ENCODE measurements at regions not wholly inside any gene's neighbourhood (a gene's known extent, or its start where the extent isn't known, plus 50 kb on each side); places are given as distances from the start of the nearest gene placed in this dataset.
"Not testable (repeated sequence)": the region's sequence is repeated elsewhere in the genome, so short reads cannot be mapped to it uniquely, and the experiment has no call there.

GRCh38 chr4:173990126-173990868, 293.2 kb downstream of the FBXO8 start:
- peak; percentile 35 for DNase-seq (ENCODE audit: low read depth, low spot score)
- WGBS (ENCODE audit: insufficient coverage, insufficient read length): no CpG with 5 or more reads among the region's 6 CpGs
- Histone ChIP-seq H3K9me3 (ENCODE audit: control insufficient read depth, insufficient read depth, low read length) (no peaks in the 10 kb centered on the region), H3K4me1 (ENCODE audit: control insufficient read depth, insufficient read depth, low read length) (no peaks in the 10 kb centered on the region), H3K4me3 (ENCODE audit: low read length) (no peak overlapping the region), H3K27me3 (ENCODE audit: control insufficient read depth, insufficient read depth, low read length) (no peaks in the 10 kb centered on the region), H3K27ac (ENCODE audit: low read length) (no peak overlapping the region), H3K36me3 (ENCODE audit: control insufficient read depth, insufficient read depth, low read length) (no peaks in the 10 kb centered on the region)

DNA sequence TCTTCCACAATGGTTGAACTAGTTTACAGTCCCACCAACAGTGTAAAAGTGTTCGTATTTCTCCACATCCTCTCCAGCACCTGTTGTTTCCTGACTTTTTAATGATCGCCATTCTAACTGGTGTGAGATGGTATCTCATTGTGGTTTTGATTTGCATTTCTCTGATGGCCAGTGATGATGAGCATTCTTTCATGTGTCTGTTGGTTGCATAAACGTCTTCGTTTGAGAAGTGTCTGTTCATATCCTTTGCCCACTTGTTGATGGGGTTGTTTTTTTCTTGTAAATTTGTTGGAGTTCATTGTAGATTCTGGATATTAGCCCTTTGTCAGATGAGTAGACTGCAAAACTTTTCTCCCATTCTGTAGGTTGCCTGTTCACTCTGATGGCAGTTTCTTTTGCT, 319.9 kb downstream of the FBXO8 start:
- not testable (repeated sequence) for H3K9me3 ChIP-seq (ENCODE audit: control insufficient read depth, insufficient read depth, low read length); H3K4me3 ChIP-seq (ENCODE audit: low read length); DNase-seq (ENCODE audit: low read depth, low spot score); H3K27ac ChIP-seq (ENCODE audit: low read length); H3K27me3 ChIP-seq (ENCODE audit: control insufficient read depth, insufficient read depth, low read length); H3K4me1 ChIP-seq (ENCODE audit: control insufficient read depth, insufficient read depth, low read length); H3K36me3 ChIP-seq (ENCODE audit: control insufficient read depth, insufficient read depth, low read length)
- WGBS (ENCODE audit: insufficient coverage, insufficient read length): no CpG with 5 or more reads among the region's 4 CpGs

DNA sequence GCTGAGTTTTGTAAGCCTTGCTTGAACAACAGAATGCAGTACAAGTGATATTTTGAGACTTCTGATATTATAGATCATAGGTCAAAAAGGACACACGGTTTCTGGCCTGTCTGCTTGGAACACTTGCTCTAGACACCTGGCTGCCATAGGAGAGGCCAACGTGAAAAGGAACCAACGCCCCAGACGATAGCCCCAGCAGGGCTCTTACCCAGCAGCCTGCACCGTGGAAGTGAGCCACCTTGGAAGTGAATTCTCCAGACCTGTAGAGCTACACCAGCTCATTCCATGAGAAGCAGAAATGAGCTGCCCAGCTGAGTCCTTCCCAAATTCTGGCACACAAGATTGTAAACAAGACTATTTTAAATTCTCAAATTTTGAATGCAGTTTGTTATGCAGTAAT, 323.1 kb downstream of the FBXO8 start:
- Histone ChIP-seq H3K36me3 (ENCODE audit: control insufficient read depth, insufficient read depth, low read length) (no peaks in the 10 kb centered on the region), H3K4me3 (ENCODE audit: low read length) (no peak overlapping the region), H3K27ac (ENCODE audit: low read length) (no peak overlapping the region), H3K27me3 (ENCODE audit: control insufficient read depth, insufficient read depth, low read length) (no peaks in the 10 kb centered on the region), H3K9me3 (ENCODE audit: control insufficient read depth, insufficient read depth, low read length) (no peaks in the 10 kb centered on the region), H3K4me1 (ENCODE audit: control insufficient read depth, insufficient read depth, low read length) (no peaks in the 10 kb centered on the region)
- no peak for DNase-seq (ENCODE audit: low read depth, low spot score)
- no CpG with 5 or more reads among the region's 5 CpGs for WGBS (ENCODE audit: insufficient coverage, insufficient read length)

- no peak for DNase-seq (ENCODE audit: low read depth, low spot score)
- no CpG with 5 or more reads among the region's 1 CpG for WGBS (ENCODE audit: insufficient coverage, insufficient read length)
- no peak overlapping the region for H3K4me3 ChIP-seq (ENCODE audit: low read length)
- no peaks in the 10 kb centered on the region for H3K4me1 ChIP-seq (ENCODE audit: control insufficient read depth, insufficient read depth, low read length)
- no peak overlapping the region for H3K27ac ChIP-seq (ENCODE audit: low read length)
- H3K36me3 ChIP-seq (ENCODE audit: control insufficient read depth, insufficient read depth, low read length): no peaks in the 10 kb centered on the region
- no peaks in the 10 kb centered on the region for H3K9me3 ChIP-seq (ENCODE audit: control insufficient read depth, insufficient read depth, low read length)
- no peaks in the 10 kb centered on the region for H3K27me3 ChIP-seq (ENCODE audit: control insufficient read depth, insufficient read depth, low read length)
Observed at GRCh38 chr4:173958445-173958844, 325.0 kb downstream of the FBXO8 start.

- no peak overlapping the region for H3K4me3 ChIP-seq (ENCODE audit: low read length)
- H3K4me1 ChIP-seq (ENCODE audit: control insufficient read depth, insufficient read depth, low read length): no peaks in the 10 kb centered on the region
- H3K27ac ChIP-seq (ENCODE audit: low read length): no peak overlapping the region
- DNase-seq (ENCODE audit: low read depth, low spot score): no peak
- H3K9me3 ChIP-seq (ENCODE audit: control insufficient read depth, insufficient read depth, low read length): no peaks in the 10 kb centered on the region
- no peaks in the 10 kb centered on the region for H3K27me3 ChIP-seq (ENCODE audit: control insufficient read depth, insufficient read depth, low read length)
- H3K36me3 ChIP-seq (ENCODE audit: control insufficient read depth, insufficient read depth, low read length): no peaks in the 10 kb centered on the region
- no CpG with 5 or more reads among the region's 1 CpG for WGBS (ENCODE audit: insufficient coverage, insufficient read length)
Observed at GRCh38 chr4:173943547-173943946, 339.9 kb downstream of the FBXO8 start.

DNA sequence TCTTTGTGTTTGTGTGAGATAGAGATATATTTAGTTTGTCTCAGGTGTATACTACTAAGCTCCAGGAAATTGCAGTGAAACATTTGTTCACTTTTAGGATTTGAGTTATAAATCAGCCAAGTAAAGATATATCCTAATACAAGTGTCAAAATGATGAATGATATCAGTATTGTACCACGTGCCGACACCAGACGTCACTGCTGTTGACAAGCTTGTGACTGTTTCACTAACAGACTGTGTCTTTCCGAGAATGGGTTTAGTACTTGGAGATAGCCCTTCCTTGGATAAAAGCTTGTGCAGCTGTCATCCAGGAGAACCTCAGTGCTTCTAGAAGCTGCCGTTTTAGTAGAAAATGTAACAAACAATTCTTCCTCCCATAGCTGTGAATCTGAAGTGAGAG, 343.3 kb downstream of the FBXO8 start:
- Histone ChIP-seq H3K36me3 (ENCODE audit: control insufficient read depth, insufficient read depth, low read length) (no peaks in the 10 kb centered on the region), H3K4me1 (ENCODE audit: control insufficient read depth, insufficient read depth, low read length) (peaks cover 4% of the 10 kb centered on the region), H3K27ac (ENCODE audit: low read length) (no peak overlapping the region), H3K4me3 (ENCODE audit: low read length) (no peak overlapping the region), H3K27me3 (ENCODE audit: control insufficient read depth, insufficient read depth, low read length) (no peaks in the 10 kb centered on the region), H3K9me3 (ENCODE audit: control insufficient read depth, insufficient read depth, low read length) (no peaks in the 10 kb centered on the region)
- DNase-seq (ENCODE audit: low read depth, low spot score): no peak
- WGBS (ENCODE audit: insufficient coverage, insufficient read length): no CpG with 5 or more reads among the region's 5 CpGs

DNA sequence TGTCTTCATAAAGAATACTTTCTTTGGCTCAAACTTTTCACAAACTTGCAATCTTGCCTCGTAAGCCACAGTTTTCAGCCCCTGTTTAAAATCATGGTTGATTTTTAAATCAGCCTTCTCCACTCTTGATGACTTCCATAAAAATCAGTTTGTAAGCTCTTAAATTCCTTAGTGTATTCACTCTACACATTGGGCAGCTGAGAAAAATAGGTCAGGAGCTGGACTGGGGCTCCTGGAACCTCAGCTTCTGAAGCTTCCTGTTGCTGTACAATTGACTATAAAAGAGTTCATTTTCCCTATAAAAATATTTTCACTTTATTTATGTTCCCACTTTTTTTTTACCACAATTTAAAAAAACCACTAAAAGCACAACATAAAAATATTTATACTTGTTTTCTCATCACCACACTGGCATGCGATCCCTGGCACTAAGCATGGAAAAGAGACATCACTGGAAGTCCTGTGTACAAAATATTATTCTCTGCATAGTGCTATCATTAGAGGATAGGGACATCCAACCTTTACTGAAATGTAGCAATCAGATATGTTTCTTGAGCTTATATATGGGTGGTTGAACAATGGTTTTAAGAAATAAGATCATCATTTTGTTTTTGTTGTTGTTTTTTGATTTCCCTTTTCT, 345.7 kb downstream of the FBXO8 start:
- H3K4me3 ChIP-seq (ENCODE audit: low read length): no peak overlapping the region
- WGBS (ENCODE audit: insufficient coverage, insufficient read length): no CpG with 5 or more reads among the region's 2 CpGs
- no peaks in the 10 kb centered on the region for H3K27me3 ChIP-seq (ENCODE audit: control insufficient read depth, insufficient read depth, low read length)
- H3K36me3 ChIP-seq (ENCODE audit: control insufficient read depth, insufficient read depth, low read length): no peaks in the 10 kb centered on the region
- H3K27ac ChIP-seq (ENCODE audit: low read length): no peak overlapping the region
- peaks cover 4% of the 10 kb centered on the region for H3K4me1 ChIP-seq (ENCODE audit: control insufficient read depth, insufficient read depth, low read length)
- no peaks in the 10 kb centered on the region for H3K9me3 ChIP-seq (ENCODE audit: control insufficient read depth, insufficient read depth, low read length)
- DNase-seq (ENCODE audit: low read depth, low spot score): no peak

GRCh38 chr4:173936861-173937260, 346.6 kb downstream of the FBXO8 start:
- Histone ChIP-seq H3K27ac (ENCODE audit: low read length) (no peak overlapping the region), H3K27me3 (ENCODE audit: control insufficient read depth, insufficient read depth, low read length) (no peaks in the 10 kb centered on the region), H3K9me3 (ENCODE audit: control insufficient read depth, insufficient read depth, low read length) (no peaks in the 10 kb centered on the region), H3K4me3 (ENCODE audit: low read length) (no peak overlapping the region), H3K36me3 (ENCODE audit: control insufficient read depth, insufficient read depth, low read length) (no peaks in the 10 kb centered on the region), H3K4me1 (ENCODE audit: control insufficient read depth, insufficient read depth, low read length) (peaks cover 4% of the 10 kb centered on the region)
- DNase-seq (ENCODE audit: low read depth, low spot score): no peak
- no CpG with 5 or more reads among the region's 1 CpG for WGBS (ENCODE audit: insufficient coverage, insufficient read length)

- Histone ChIP-seq H3K27ac (ENCODE audit: low read length) (no peak overlapping the region), H3K9me3 (ENCODE audit: control insufficient read depth, insufficient read depth, low read length) (no peaks in the 10 kb centered on the region), H3K36me3 (ENCODE audit: control insufficient read depth, insufficient read depth, low read length) (no peaks in the 10 kb centered on the region), H3K4me3 (ENCODE audit: low read length) (no peak overlapping the region), H3K4me1 (ENCODE audit: control insufficient read depth, insufficient read depth, low read length) (peaks cover 4% of the 10 kb centered on the region), H3K27me3 (ENCODE audit: control insufficient read depth, insufficient read depth, low read length) (no peaks in the 10 kb centered on the region)
- WGBS (ENCODE audit: insufficient coverage, insufficient read length): no CpG with 5 or more reads among the region's 5 CpGs
- no peak for DNase-seq (ENCODE audit: low read depth, low spot score)
Observed at GRCh38 chr4:173935622-173936405, 347.7 kb downstream of the FBXO8 start.

DNA sequence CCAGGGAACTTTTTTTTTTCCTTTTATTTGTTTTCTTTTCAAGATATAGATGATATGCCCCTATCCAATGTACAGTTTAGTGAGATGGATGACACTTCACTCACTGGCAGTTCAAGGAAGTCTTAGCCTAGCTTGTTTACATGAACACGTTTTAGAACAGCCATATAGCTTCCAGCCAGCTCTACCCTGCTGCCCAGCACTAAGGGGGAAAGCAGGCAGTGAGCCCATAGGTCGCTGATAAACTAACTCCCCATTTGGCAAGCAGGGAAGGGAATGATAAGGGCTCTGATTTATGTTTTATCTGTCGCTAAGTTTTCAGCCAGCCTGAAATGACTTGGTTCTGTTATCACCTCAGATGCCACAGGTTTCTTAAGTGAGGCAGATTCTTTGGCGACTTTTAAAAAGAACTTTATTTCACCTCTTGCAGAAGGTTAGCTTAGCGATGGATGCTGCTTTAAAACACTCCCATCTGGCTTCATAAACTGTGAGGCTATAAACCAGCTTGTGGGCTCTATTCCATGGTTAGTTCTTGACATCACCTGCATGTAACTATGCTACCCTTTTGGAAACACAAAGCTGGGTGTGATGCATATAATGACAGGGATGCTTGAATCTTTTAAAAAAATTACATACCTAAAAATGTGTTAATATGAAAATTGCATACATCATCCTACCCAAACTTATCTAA, 348.4 kb downstream of the FBXO8 start:
- WGBS (ENCODE audit: insufficient coverage, insufficient read length): no CpG with 5 or more reads among the region's 5 CpGs
- no peak for DNase-seq (ENCODE audit: low read depth, low spot score)

More for the DNA sequence above, 348.4 kb downstream of the FBXO8 start:
- Histone ChIP-seq H3K4me3 (ENCODE audit: low read length) (no peak overlapping the region), H3K27ac (ENCODE audit: low read length) (no peak overlapping the region), H3K36me3 (ENCODE audit: control insufficient read depth, insufficient read depth, low read length) (no peaks in the 10 kb centered on the region), H3K4me1 (ENCODE audit: control insufficient read depth, insufficient read depth, low read length) (peaks cover 4% of the 10 kb centered on the region), H3K9me3 (ENCODE audit: control insufficient read depth, insufficient read depth, low read length) (no peaks in the 10 kb centered on the region), H3K27me3 (ENCODE audit: control insufficient read depth, insufficient read depth, low read length) (no peaks in the 10 kb centered on the region)

Data from iPS DF 6.9 (cell line).